ENCODE measurements at regions not wholly inside any gene's neighbourhood (a gene's known extent, or its start where the extent isn't known, plus 50 kb on each side); places are given as distances from the start of the nearest gene placed in this dataset.

GRCh38 chr4:107129611-107130010 lies 93.5 kb upstream of the DKK2 start:
- no peak for DNase-seq (ENCODE audit: low read depth)
- Histone ChIP-seq H3K36me3 (ENCODE audit: control insufficient read depth, insufficient read depth, low read length) (no peaks in the 10 kb centered on the region), H3K27me3 (ENCODE audit: control insufficient read depth, insufficient read depth, low read length) (no peaks in the 10 kb centered on the region), H3K4me3 (ENCODE audit: low read depth, low read length) (no peak overlapping the region)
- no peak for TF ChIP-seq CTCF (IDR thresholded peaks at IDR 0.05; ENCODE audit: insufficient read depth, low read length, poor library complexity, severe bottlenecking)

- TF ChIP-seq CTCF (IDR thresholded peaks at IDR 0.05; ENCODE audit: insufficient read depth, low read length, poor library complexity, severe bottlenecking) = no peak
- no peak for DNase-seq (ENCODE audit: low read depth)
- Histone ChIP-seq H3K27me3 (ENCODE audit: control insufficient read depth, insufficient read depth, low read length) (no peaks in the 10 kb centered on the region), H3K36me3 (ENCODE audit: control insufficient read depth, insufficient read depth, low read length) (no peaks in the 10 kb centered on the region), H3K4me3 (ENCODE audit: low read depth, low read length) (no peak overlapping the region)
Observed at GRCh38 chr4:107129076-107129475, 93.0 kb upstream of the DKK2 start.

- TF ChIP-seq CTCF (IDR thresholded peaks at IDR 0.05; ENCODE audit: insufficient read depth, low read length, poor library complexity, severe bottlenecking) = no peak
- H3K27me3 ChIP-seq (ENCODE audit: control insufficient read depth, insufficient read depth, low read length) = no peaks in the 10 kb centered on the region
- no peak overlapping the region for H3K4me3 ChIP-seq (ENCODE audit: low read depth, low read length)
- no peak for DNase-seq (ENCODE audit: low read depth)
- no peaks in the 10 kb centered on the region for H3K36me3 ChIP-seq (ENCODE audit: control insufficient read depth, insufficient read depth, low read length)
Observed at GRCh38 chr4:107128116-107128515, 92.0 kb upstream of the DKK2 start.

GRCh38 chr4:107125496-107125895 lies 89.4 kb upstream of the DKK2 start:
- no peaks in the 10 kb centered on the region for H3K36me3 ChIP-seq (ENCODE audit: control insufficient read depth, insufficient read depth, low read length)
- no peaks in the 10 kb centered on the region for H3K27me3 ChIP-seq (ENCODE audit: control insufficient read depth, insufficient read depth, low read length)
- no peak overlapping the region for H3K4me3 ChIP-seq (ENCODE audit: low read depth, low read length)
- DNase-seq (ENCODE audit: low read depth) = no peak
- TF ChIP-seq CTCF (IDR thresholded peaks at IDR 0.05; ENCODE audit: insufficient read depth, low read length, poor library complexity, severe bottlenecking) = no peak

GRCh38 chr4:107122736-107123135 lies 86.6 kb upstream of the DKK2 start:
- Histone ChIP-seq H3K4me3 (ENCODE audit: low read depth, low read length) (no peak overlapping the region), H3K36me3 (ENCODE audit: control insufficient read depth, insufficient read depth, low read length) (no peaks in the 10 kb centered on the region), H3K27me3 (ENCODE audit: control insufficient read depth, insufficient read depth, low read length) (no peaks in the 10 kb centered on the region)
- TF ChIP-seq CTCF (IDR thresholded peaks at IDR 0.05; ENCODE audit: insufficient read depth, low read length, poor library complexity, severe bottlenecking) = no peak
- DNase-seq (ENCODE audit: low read depth) = no peak

- Histone ChIP-seq H3K27me3 (ENCODE audit: control insufficient read depth, insufficient read depth, low read length) (no peaks in the 10 kb centered on the region), H3K36me3 (ENCODE audit: control insufficient read depth, insufficient read depth, low read length) (no peaks in the 10 kb centered on the region)
- no peak for TF ChIP-seq CTCF (IDR thresholded peaks at IDR 0.05; ENCODE audit: insufficient read depth, low read length, poor library complexity, severe bottlenecking)
Observed at GRCh38 chr4:107120661-107121060, 84.5 kb upstream of the DKK2 start.

More at GRCh38 chr4:107120661-107121060, 84.5 kb upstream of the DKK2 start:
- DNase-seq (ENCODE audit: low read depth) = no peak
- H3K4me3 ChIP-seq (ENCODE audit: low read depth, low read length) = no peak overlapping the region
